ENCODE measurements at regions not wholly inside any gene's neighbourhood (a gene's known extent, or its start where the extent isn't known, plus 50 kb on each side); places are given as distances from the start of the nearest gene placed in this dataset.

GRCh38 chr10:64465653-64466052 lies 944.5 kb downstream of the REEP3 start (continued):
- TF ChIP-seq DBP (CRISPR knock-in tag; IDR thresholded peaks at IDR 0.05; ENCODE audit: not compliant biosample characterization) (no peak), MIXL1 (CRISPR knock-in tag; IDR thresholded peaks at IDR 0.05) (no peak), ZSCAN5A (CRISPR knock-in tag; IDR thresholded peaks at IDR 0.05; ENCODE audit: borderline replicate concordance) (no peak), ZNF331 (CRISPR knock-in tag; IDR thresholded peaks at IDR 0.05) (no peak), HMGA1 (CRISPR knock-in tag; conservative IDR thresholded peaks at IDR 0.05) (no peak), CBX1 (IDR thresholded peaks at IDR 0.05; ENCODE audit: low read depth) (no peak)

- no CpG with 5 or more reads among the region's 2 CpGs for WGBS (ENCODE audit: low lambda C conversion rate)
- H4K20me1 ChIP-seq (ENCODE audit: insufficient read depth, low read length) = no peaks in the 10 kb centered on the region
- H2AFZ ChIP-seq (ENCODE audit: low read length) = no peak overlapping the region
- no peak overlapping the region for H3K4me2 ChIP-seq (ENCODE audit: low read depth, low read length)
- H3K27ac ChIP-seq (ENCODE audit: extremely low read length, insufficient read depth, low read length) = no peak overlapping the region
- H3K36me3 ChIP-seq (replicated peaks in 1 of 2; ENCODE audit: control insufficient read depth in 1 of 2, insufficient read depth in 2 of 2, low read length in 2 of 2) = no peaks in the 10 kb centered on the region
- POLR2A ChIA-PET = no interaction called here
- CTCF ChIA-PET (ENCODE audit: low intra/inter-chr PET ratio, low total read pairs) = no interaction called here
- no peaks in the 10 kb centered on the region for H3K4me1 ChIP-seq (ENCODE audit: insufficient read depth, low read length)
- BruUV-seq (replicated peaks) = no TSS peak
- H3K27me3 ChIP-seq (ENCODE audit: control insufficient read depth in 1 of 2, insufficient read depth in 2 of 2, low read length in 2 of 2) = no peaks in the 10 kb centered on the region
- FAIRE-seq (no peak), ATAC-seq (no peak), DNase-seq (ENCODE audit: low spot score) (no peak)
- no peaks in the 10 kb centered on the region for H3K79me2 ChIP-seq (ENCODE audit: insufficient read depth, low read length)
- in situ Hi-C loops (cut with HindIII; ENCODE audit: extremely low pct_ligation_motif_present, low pct_unique_long_range_greater_than_20kb) (no loop called here), intact Hi-C loops (cut with micrococcal nuclease; ENCODE audit: unreplicated experiment) (no loop called here)
- H3K4me3 ChIP-seq (replicated peaks in 1 of 3; ENCODE audit: insufficient read depth in 1 of 3, low read depth in 2 of 3, low read length in 3 of 3) = no peak overlapping the region
- peaks cover 58% of the 10 kb centered on the region for H3K9me3 ChIP-seq (ENCODE audit: low read length)
- no peak overlapping the region for H3K9ac ChIP-seq (ENCODE audit: insufficient read depth, low read depth, low read length)
- TF ChIP-seq KDM1A (CRISPR knock-in tag; IDR thresholded peaks at IDR 0.05) (no peak), ZNF383 (CRISPR knock-in tag; IDR thresholded peaks at IDR 0.05; ENCODE audit: borderline replicate concordance) (no peak), ZMAT3 (CRISPR knock-in tag; conservative IDR thresholded peaks at IDR 0.05) (no peak), XRCC5 (optimal IDR thresholded peaks at IDR 0.05; ENCODE audit: low read length) (no peak), RBFOX2 (IDR thresholded peaks at IDR 0.05; ENCODE audit: low read depth, low read length) (no peak), HNF1A (IDR thresholded peaks at IDR 0.05; ENCODE audit: low read depth) (no peak), HNF1A (CRISPR knock-in tag; IDR thresholded peaks at IDR 0.05; ENCODE audit: borderline replicate concordance) (no peak), ZNF496 (CRISPR knock-in tag; IDR thresholded peaks at IDR 0.05; ENCODE audit: insufficient replicate concordance) (no peak), SOX5 (CRISPR knock-in tag; IDR thresholded peaks at IDR 0.05; ENCODE audit: borderline replicate concordance) (no peak), ZNF329 (CRISPR knock-in tag; IDR thresholded peaks at IDR 0.05; ENCODE audit: low read depth) (no peak), MATR3 (CRISPR knock-in tag; IDR thresholded peaks at IDR 0.05) (no peak), IKZF4 (CRISPR knock-in tag; IDR thresholded peaks at IDR 0.05; ENCODE audit: borderline replicate concordance, low read depth, not compliant biosample characterization) (no peak), ZNF704 (CRISPR knock-in tag; IDR thresholded peaks at IDR 0.05; ENCODE audit: borderline replicate concordance) (no peak)
Measured at GRCh38 chr10:64468219-64468618, 947.0 kb downstream of the REEP3 start.

All from HepG2 (cell line).